Suprapubic skin (tissue), 4 donors: ENCODE measurements at regions not wholly inside any gene's neighbourhood (a gene's known extent, or its start where the extent isn't known, plus 50 kb on each side); places are given as distances from the start of the nearest gene placed in this dataset.

Experiments used
- DNase-seq, 2 donors: peaks; one replicate each; pipeline ENCODE4 v3.0.0-alpha.2; 2019; ENCODE audit warnings: low spot score in 2 of 2
- H3K27ac ChIP-seq: fragments of 200-600 bp; sonication (generic); one replicate; pipeline ENCODE4 v1.5.1; 2019
- H3K27me3 ChIP-seq: fragments of 200-600 bp; sonication (generic); one replicate; pipeline ENCODE4 v1.5.1; 2019
- H3K36me3 ChIP-seq: fragments of 200-600 bp; sonication (generic); one replicate; pipeline ENCODE4 v1.5.1; 2019
- H3K4me1 ChIP-seq: fragments of 200-600 bp; sonication (generic); one replicate; pipeline ENCODE4 v1.5.1; 2019
- H3K4me3 ChIP-seq: fragments of 200-600 bp; sonication (generic); one replicate; pipeline ENCODE4 v1.5.1; 2019; ENCODE audit warnings: mild to moderate bottlenecking
- H3K9me3 ChIP-seq: fragments of 200-600 bp; sonication (generic); one replicate; pipeline ENCODE4 v1.5.1; 2019
- CTCF ChIP-seq, 2 donors: fragments of 200-600 bp in 1 of 2; fragments of 450-650 bp in 1 of 2; sonication (generic) in 1 of 2; IDR thresholded peaks; one replicate each; pipeline ENCODE4 v1.5.1; 2016 to 2019; ENCODE audit warnings: antibody characterized with exemption in 2 of 2, mild to moderate bottlenecking in 1 of 2, moderate library complexity in 1 of 2
- EP300 ChIP-seq: sonication (generic); formaldehyde crosslinking; IDR thresholded peaks from one replicate; pipeline ENCODE4 v1.6.1; 2017; ENCODE audit warnings: antibody characterized with exemption
- POLR2A ChIP-seq, 2 donors: fragments of 450-650 bp; IDR thresholded peaks; one replicate each; pipeline ENCODE4 v1.6.1; 2017; ENCODE audit warnings: antibody characterized with exemption in 2 of 2, mild to moderate bottlenecking in 2 of 2, moderate library complexity in 2 of 2
- POLR2AphosphoS5 ChIP-seq, 3 donors: sonication (generic); formaldehyde crosslinking; IDR thresholded peaks; one replicate each; pipeline ENCODE4 v1.6.1; 2017; ENCODE audit warnings: antibody characterized with exemption in 3 of 3
- WGBS: methylation state at CpG from one replicate; pipeline ENCODE4 v1.1.5; 2018; 5-methylcytosine and 5-hydroxymethylcytosine counted together

GRCh38 chr12:30862486-30862885 is 64.1 kb upstream of the TSPAN11 start:
- DNase-seq = no peak
- 70% methylated on average over 5 of the region's 5 CpGs for whole genome bisulfite sequencing
- H3K9me3 ChIP-seq = peaks cover 7% of the 10 kb centered on the region

GRCh38 chr12:30859226-30859625 is 67.3 kb upstream of the TSPAN11 start:
- 100% methylated on average over 1 of the region's 2 CpGs for WGBS
- no peak overlapping the region for H3K4me3 ChIP-seq
- H3K9me3 ChIP-seq = no peaks in the 10 kb centered on the region

More at GRCh38 chr12:30862486-30862885, 64.1 kb upstream of the TSPAN11 start:
- Histone ChIP-seq H3K36me3 (no peaks in the 10 kb centered on the region), H3K27ac (no peak overlapping the region), H3K4me3 (no peak overlapping the region), H3K27me3 (no peaks in the 10 kb centered on the region), H3K4me1 (no peaks in the 10 kb centered on the region)
- TF ChIP-seq EP300 = no peak
- TF ChIP-seq POLR2A (IDR thresholded peaks at IDR 0.05) = no peak
- no peak for TF ChIP-seq CTCF (IDR thresholded peaks at IDR 0.05)
- no peak for TF ChIP-seq POLR2AphosphoS5 (IDR thresholded peaks at IDR 0.05)

GRCh38 chr12:30858471-30858870 is 68.1 kb upstream of the TSPAN11 start:
- H3K4me3 ChIP-seq = no peak overlapping the region
- H3K36me3 ChIP-seq = no peaks in the 10 kb centered on the region
- TF ChIP-seq CTCF (IDR thresholded peaks at IDR 0.05) (no peak), POLR2A (IDR thresholded peaks at IDR 0.05) (no peak), POLR2AphosphoS5 (IDR thresholded peaks at IDR 0.05) (no peak), EP300 (no peak)
- no peaks in the 10 kb centered on the region for H3K27me3 ChIP-seq
- no peaks in the 10 kb centered on the region for H3K4me1 ChIP-seq
- DNase-seq = no peak
- H3K9me3 ChIP-seq = no peaks in the 10 kb centered on the region
- 79% methylated on average over 4 of the region's 4 CpGs for WGBS
- no peak overlapping the region for H3K27ac ChIP-seq

More at GRCh38 chr12:30859226-30859625, 67.3 kb upstream of the TSPAN11 start:
- DNase-seq = no peak
- Histone ChIP-seq H3K27me3 (no peaks in the 10 kb centered on the region), H3K4me1 (no peaks in the 10 kb centered on the region), H3K36me3 (no peaks in the 10 kb centered on the region), H3K27ac (no peak overlapping the region)
- TF ChIP-seq CTCF (IDR thresholded peaks at IDR 0.05) = no peak
- no peak for TF ChIP-seq POLR2A (IDR thresholded peaks at IDR 0.05)
- no peak for TF ChIP-seq POLR2AphosphoS5 (IDR thresholded peaks at IDR 0.05)
- TF ChIP-seq EP300 = no peak

- no peak overlapping the region for H3K4me3 ChIP-seq
- H3K36me3 ChIP-seq = no peaks in the 10 kb centered on the region
- TF ChIP-seq EP300 (no peak), POLR2AphosphoS5 (IDR thresholded peaks at IDR 0.05) (no peak), CTCF (IDR thresholded peaks at IDR 0.05) (no peak), POLR2A (IDR thresholded peaks at IDR 0.05) (no peak)
- peaks cover 4% of the 10 kb centered on the region for H3K4me1 ChIP-seq
- no peak overlapping the region for H3K27ac ChIP-seq
- no peak for DNase-seq
- WGBS = 94% methylated on average over 10 of the region's 20 CpGs
- H3K27me3 ChIP-seq = no peaks in the 10 kb centered on the region
- no peaks in the 10 kb centered on the region for H3K9me3 ChIP-seq
Measured at GRCh38 chr12:30853561-30854133, 72.9 kb upstream of the TSPAN11 start.

- WGBS = 44% methylated on average over 8 of the region's 8 CpGs
- H3K27me3 ChIP-seq = no peaks in the 10 kb centered on the region
- no peak for DNase-seq
- peaks cover 4% of the 10 kb centered on the region for H3K4me1 ChIP-seq
- no peak for TF ChIP-seq EP300
- no peak for TF ChIP-seq POLR2A (IDR thresholded peaks at IDR 0.05)
- TF ChIP-seq POLR2AphosphoS5 (IDR thresholded peaks at IDR 0.05) = no peak
- no peak for TF ChIP-seq CTCF (IDR thresholded peaks at IDR 0.05)
- no peaks in the 10 kb centered on the region for H3K36me3 ChIP-seq
- H3K27ac ChIP-seq = no peak overlapping the region
- H3K4me3 ChIP-seq = no peak overlapping the region
- H3K9me3 ChIP-seq = no peaks in the 10 kb centered on the region
Measured at GRCh38 chr12:30850684-30851083, 75.9 kb upstream of the TSPAN11 start.
